ENCODE measurements at regions not wholly inside any gene's neighbourhood (a gene's known extent, or its start where the extent isn't known, plus 50 kb on each side); places are given as distances from the start of the nearest gene placed in this dataset.

DNA sequence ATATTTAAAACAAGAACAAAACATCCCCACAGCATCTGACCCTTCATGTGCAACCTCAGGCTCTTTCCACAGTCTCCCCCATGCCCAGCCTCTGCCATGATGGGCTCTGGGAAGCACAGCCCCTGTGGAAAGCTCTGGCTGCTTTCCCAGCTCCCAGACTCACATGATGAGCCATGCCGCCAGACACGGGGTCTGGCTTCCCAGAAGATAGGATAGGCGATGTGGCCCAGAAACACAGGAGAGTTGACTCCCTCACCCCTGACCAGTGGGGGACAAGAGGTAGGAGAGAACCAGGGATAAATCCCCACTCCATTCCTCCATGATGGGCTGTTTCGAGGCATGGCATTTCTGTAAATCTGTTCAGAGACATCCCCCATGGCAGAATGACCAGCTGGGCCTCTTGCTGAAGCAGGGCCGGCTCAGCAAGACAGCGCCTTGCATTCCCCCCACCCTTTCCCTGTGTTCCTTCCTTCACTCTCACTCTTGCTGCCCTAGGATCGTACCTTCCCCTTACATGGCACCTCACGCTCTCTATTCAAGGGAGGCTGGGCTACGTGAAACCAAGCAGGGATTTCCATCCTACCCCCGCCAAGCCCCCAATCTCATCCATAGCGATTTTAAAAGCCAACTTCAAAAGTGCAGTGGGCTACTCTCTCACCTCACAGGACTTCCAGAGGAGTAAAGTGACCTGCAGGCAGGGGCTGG is 192.4 kb downstream of the ABHD5 start:
- TF ChIP-seq CTCF (IDR thresholded peaks at IDR 0.05; ENCODE audit: extremely low read depth, insufficient read depth, missing control alignments) = no peak
- in situ Hi-C loops (cut with MboI; ENCODE audit: low pct_unique_long_range_greater_than_20kb, low sequenced_read_pairs, unreplicated experiment) = no loop called here
- no peak for DNase-seq (ENCODE audit: low spot score)

DNA sequence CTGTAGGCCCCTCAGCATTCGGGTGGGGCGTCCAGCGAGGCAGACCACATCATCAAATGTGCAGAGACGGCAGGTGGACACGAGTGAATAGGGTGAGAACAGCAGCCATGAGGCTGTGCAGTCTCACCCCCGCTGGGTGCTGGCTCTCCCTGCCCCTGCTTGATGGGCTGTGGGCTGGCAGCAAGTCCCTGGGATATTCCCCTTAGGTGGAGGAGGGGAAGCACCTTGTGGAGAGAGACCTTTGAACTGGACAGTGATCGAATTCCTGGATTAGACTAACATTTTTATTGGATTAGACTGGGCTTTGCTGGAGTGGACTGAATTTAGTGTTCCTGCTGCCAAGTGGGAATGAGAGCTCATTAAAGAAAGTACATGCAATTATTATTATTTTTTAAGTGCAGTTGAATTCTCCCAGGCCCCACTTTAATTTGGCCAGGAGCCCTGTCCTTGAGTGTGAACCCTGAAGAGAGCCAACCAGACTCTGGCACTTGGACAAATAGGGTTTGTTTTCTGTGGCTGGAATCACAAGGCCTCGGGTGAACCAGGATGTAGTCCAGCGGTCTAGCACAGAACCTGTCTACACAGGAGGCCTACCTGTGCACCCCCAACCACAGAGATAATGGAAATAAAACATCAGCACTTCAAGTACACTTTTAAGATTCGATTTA is 193.1 kb downstream of the ABHD5 start:
- in situ Hi-C loops (cut with MboI; ENCODE audit: low pct_unique_long_range_greater_than_20kb, low sequenced_read_pairs, unreplicated experiment) = no loop called here
- no peak for DNase-seq (ENCODE audit: low spot score)
- TF ChIP-seq CTCF (IDR thresholded peaks at IDR 0.05; ENCODE audit: extremely low read depth, insufficient read depth, missing control alignments) = no peak

DNA sequence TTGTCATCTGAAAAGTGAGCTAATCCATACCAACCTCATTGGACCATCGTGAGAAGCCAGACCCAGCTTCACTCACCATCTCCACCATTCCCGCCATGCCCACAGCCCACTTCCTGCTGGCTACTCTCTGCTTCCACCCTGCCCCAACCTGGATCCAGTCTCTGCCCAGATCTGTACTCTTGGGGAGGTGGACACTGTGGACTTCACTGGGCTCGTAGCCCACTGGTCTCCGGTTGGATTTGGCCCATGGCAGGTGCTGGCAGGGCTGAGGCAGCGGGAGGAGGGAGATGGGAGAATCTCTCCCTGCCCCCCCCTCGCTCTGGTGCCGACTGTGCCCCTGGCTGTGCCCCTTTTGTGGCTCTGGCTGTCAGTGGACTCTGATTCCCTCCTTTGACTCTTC is 193.8 kb downstream of the ABHD5 start:
- no peak for DNase-seq (ENCODE audit: low spot score)
- in situ Hi-C loops (cut with MboI; ENCODE audit: low pct_unique_long_range_greater_than_20kb, low sequenced_read_pairs, unreplicated experiment) = no loop called here
- TF ChIP-seq CTCF (IDR thresholded peaks at IDR 0.05; ENCODE audit: extremely low read depth, insufficient read depth, missing control alignments) = no peak

- no peak for TF ChIP-seq CTCF (IDR thresholded peaks at IDR 0.05; ENCODE audit: extremely low read depth, insufficient read depth, missing control alignments)
- in situ Hi-C loops (cut with MboI; ENCODE audit: low pct_unique_long_range_greater_than_20kb, low sequenced_read_pairs, unreplicated experiment) = no loop called here
- no peak for DNase-seq (ENCODE audit: low spot score)
Measured at GRCh38 chr3:43885908-43886618, 195.3 kb downstream of the ABHD5 start.

DNA sequence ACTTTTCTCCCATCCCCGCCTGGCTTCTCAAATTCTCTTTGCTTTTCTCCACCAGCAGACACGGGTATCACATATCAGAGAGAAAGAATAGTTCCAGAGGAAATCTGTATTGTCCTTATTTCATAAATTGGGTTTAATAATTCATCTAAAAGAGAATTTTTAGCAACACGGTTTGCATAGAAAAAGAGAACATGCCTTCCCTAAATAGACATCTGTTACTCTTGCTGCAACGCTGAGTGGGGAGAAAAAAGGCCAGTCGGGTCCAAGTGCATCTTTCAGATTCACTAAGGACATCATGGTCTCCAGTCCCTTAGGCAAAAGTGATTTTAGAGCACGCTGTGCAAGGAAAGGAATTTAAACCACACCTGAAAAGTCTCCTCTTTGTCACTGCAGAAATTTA is 201.3 kb downstream of the ABHD5 start:
- TF ChIP-seq CTCF (IDR thresholded peaks at IDR 0.05; ENCODE audit: extremely low read depth, insufficient read depth, missing control alignments) = no peak
- DNase-seq (ENCODE audit: low spot score) = peak; percentile 28
- in situ Hi-C loops (cut with MboI; ENCODE audit: low pct_unique_long_range_greater_than_20kb, low sequenced_read_pairs, unreplicated experiment) = no loop called here

DNA sequence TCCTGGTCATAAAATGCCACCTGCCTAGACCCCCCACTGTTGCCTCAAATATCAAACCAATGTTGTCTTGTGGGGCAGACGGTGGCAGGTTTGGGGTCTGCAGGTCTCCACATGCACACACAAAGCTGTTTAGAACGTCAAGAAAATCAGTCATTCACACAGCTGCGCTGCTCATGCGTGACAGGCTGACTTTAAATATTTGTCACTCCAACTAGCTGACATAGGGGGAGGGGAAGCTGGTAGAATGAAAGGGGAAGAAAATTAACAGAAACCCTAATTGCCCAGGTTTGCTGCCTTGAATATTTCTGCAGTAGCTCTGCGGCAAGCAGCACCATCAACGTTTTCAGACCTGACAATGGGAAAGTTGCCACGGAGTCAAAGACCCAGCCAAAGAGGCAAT is 201.8 kb downstream of the ABHD5 start:
- DNase-seq (ENCODE audit: low spot score) = peak; percentile 66
- in situ Hi-C loops (cut with MboI; ENCODE audit: low pct_unique_long_range_greater_than_20kb, low sequenced_read_pairs, unreplicated experiment) = no loop called here
- TF ChIP-seq CTCF (IDR thresholded peaks at IDR 0.05; ENCODE audit: extremely low read depth, insufficient read depth, missing control alignments) = no peak
